ENCODE measurements at regions not wholly inside any gene's neighbourhood (a gene's known extent, or its start where the extent isn't known, plus 50 kb on each side); places are given as distances from the start of the nearest gene placed in this dataset.
A peak's percentile ranks its signal among the peaks of the same experiment; 100 is the strongest.

DNA sequence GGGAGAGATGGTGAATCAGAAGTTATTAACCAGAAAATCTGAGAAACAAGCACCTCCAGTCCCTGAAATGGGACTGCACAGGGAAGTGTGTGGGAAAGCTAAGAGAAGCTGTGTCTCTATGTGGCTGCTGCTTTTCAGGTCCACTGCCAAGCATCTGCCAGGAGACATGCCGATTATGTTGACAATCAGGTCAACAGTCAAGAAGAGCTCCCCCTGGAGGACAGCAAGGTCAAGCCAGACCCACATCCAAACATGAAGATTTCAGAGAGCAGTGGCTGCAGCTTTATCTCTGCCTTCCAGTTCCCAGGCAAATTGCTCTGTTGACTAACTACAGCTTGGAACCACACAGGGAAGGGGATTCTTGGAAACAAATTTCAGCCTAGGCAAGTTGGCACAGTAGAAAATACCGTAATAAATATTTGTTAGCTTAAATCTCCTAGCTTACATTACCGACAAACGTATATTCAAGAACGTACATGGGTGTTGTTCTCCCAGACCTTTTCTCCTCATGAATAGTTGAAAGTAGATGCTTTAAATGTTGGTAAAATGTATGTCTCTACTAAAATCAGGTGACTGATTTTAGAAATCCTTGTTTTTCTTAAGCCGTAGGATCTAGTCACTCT is 394.5 kb upstream of the RARB start:
- TF ChIP-seq, protein P1, sequence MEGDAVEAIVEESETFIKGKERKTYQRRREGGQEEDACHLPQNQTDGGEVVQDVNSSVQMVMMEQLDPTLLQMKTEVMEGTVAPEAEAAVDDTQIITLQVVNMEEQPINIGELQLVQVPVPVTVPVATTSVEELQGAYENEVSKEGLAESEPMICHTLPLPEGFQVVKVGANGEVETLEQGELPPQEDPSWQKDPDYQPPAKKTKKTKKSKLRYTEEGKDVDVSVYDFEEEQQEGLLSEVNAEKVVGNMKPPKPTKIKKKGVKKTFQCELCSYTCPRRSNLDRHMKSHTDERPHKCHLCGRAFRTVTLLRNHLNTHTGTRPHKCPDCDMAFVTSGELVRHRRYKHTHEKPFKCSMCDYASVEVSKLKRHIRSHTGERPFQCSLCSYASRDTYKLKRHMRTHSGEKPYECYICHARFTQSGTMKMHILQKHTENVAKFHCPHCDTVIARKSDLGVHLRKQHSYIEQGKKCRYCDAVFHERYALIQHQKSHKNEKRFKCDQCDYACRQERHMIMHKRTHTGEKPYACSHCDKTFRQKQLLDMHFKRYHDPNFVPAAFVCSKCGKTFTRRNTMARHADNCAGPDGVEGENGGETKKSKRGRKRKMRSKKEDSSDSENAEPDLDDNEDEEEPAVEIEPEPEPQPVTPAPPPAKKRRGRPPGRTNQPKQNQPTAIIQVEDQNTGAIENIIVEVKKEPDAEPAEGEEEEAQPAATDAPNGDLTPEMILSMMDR (IDR thresholded peaks at IDR 0.05; ENCODE audit: insufficient read depth, low read depth, low read length), result peak; percentile 38
- H3K36me3 ChIP-seq (ENCODE audit: control insufficient read depth, insufficient read depth, low read length), result no peaks in the 10 kb centered on the region
- H3K27me3 ChIP-seq (ENCODE audit: control insufficient read depth, insufficient read depth, low read length), result no peaks in the 10 kb centered on the region
- no peak for DNase-seq (ENCODE audit: low read depth)
- ChIA-PET CTCF (interaction anchor here (0.7 to 8.2 kb wide), 10 partner anchors 9 to 562 kb away, joined by 3 to 69 read pairs (median 4); no protein-coding TSS in a partner anchor), POLR2A (no interaction called here)
- H3K4me3 ChIP-seq (ENCODE audit: low read depth, low read length), result no peak overlapping the region

DNA sequence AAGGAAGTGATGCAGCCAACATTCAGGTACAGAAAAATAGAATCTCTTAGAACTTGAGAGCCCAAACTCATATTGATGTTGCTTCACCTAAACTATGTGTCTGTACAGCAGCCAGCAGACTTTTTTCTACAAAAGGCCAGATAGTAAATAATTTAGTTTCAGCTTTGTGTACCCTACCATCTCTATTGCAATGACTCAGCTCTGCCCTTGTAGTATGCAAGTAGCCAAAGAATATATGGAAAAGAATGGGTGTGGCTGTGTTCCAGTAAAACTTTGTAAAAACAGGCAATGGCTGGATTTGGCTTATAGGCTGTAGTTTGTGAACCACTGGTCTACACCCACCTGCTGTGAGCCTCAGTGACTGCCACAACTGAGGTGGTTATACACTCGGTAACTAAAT is 392.5 kb upstream of the RARB start:
- no peak for DNase-seq (ENCODE audit: low read depth)
- TF ChIP-seq, protein P1 (IDR thresholded peaks at IDR 0.05; ENCODE audit: insufficient read depth, low read depth, low read length), result no peak
- no peaks in the 10 kb centered on the region for H3K27me3 ChIP-seq (ENCODE audit: control insufficient read depth, insufficient read depth, low read length)
- ChIA-PET CTCF (interaction anchor here (8.2 kb wide), 1 partner anchor 12 kb away, joined by 69 read pairs; no protein-coding TSS in a partner anchor), POLR2A (interaction anchor here (0.6 kb wide), 1 partner anchor 559 kb away, joined by 3 read pairs; no protein-coding TSS in a partner anchor)
- H3K36me3 ChIP-seq (ENCODE audit: control insufficient read depth, insufficient read depth, low read length), result no peaks in the 10 kb centered on the region
- no peak overlapping the region for H3K4me3 ChIP-seq (ENCODE audit: low read depth, low read length)

DNA sequence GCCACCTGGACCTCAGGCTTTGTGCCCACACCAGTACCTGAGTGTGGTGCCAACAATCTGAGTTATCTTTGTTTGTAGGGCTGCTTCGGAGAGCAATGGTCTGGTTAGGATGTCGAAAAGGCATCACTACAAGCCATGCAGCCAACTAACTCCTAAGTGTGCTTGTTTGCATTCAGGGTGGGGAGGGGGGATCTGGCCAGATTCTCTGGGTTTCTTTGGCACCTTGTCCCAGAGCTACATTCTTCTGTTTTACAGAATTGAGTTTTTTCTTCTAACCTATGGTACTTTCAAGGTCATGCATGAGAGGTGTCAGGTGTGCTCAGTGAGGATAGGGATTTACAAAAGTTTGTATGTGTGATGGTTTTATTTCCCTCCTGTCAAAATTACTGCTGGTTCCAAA is 391.4 kb upstream of the RARB start:
- H3K36me3 ChIP-seq (ENCODE audit: control insufficient read depth, insufficient read depth, low read length), result no peaks in the 10 kb centered on the region
- POLR2A ChIA-PET, result interaction anchor here (0.6 kb wide), 3 partner anchors 9 to 35 kb away, joined by 3 to 7 read pairs (median 5); no protein-coding TSS in a partner anchor
- CTCF ChIA-PET, result interaction anchor here (0.9 to 8.2 kb wide), 5 partner anchors 14 to 552 kb away, joined by 3 to 69 read pairs (median 3); no protein-coding TSS in a partner anchor
- DNase-seq (ENCODE audit: low read depth), result no peak
- no peaks in the 10 kb centered on the region for H3K27me3 ChIP-seq (ENCODE audit: control insufficient read depth, insufficient read depth, low read length)
- TF ChIP-seq, protein P1 (IDR thresholded peaks at IDR 0.05; ENCODE audit: insufficient read depth, low read depth, low read length), result no peak
- no peak overlapping the region for H3K4me3 ChIP-seq (ENCODE audit: low read depth, low read length)

DNA sequence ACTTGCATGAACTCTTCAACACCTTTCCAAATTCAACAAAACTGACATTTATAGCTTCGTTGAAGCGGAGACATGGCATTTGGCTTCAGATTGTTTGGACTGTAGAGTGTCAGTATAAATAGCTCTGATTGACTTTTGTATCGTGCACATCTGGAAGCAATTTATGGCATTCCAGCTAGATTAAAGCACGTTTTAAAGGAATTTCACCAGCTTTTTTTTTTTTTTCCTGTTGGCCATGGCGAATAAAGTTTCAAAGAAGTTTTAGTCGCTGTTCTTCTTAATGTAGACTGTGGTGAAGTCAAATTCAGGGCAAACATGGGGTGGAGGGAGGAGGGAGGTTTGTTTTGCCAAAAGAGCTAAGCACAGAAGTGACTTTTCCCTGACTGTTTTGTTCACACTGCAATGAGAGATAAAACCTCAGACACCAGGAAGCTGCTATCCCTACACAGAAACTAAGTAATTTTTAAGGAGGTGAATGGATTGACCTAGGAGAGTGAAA is 391.0 kb upstream of the RARB start:
- DNase-seq (ENCODE audit: low read depth), result peak; percentile 85
- ChIA-PET POLR2A (interaction anchor here (0.6 to 0.7 kb wide), 4 partner anchors 9 to 437 kb away, joined by 3 to 12 read pairs (median 6); no protein-coding TSS in a partner anchor), CTCF (interaction anchor here (0.9 to 8.2 kb wide), 5 partner anchors 14 to 552 kb away, joined by 3 to 69 read pairs (median 3); no protein-coding TSS in a partner anchor)
- TF ChIP-seq, protein P1 (IDR thresholded peaks at IDR 0.05; ENCODE audit: insufficient read depth, low read depth, low read length), result no peak
- Histone ChIP-seq H3K4me3 (ENCODE audit: low read depth, low read length) (no peak overlapping the region), H3K27me3 (ENCODE audit: control insufficient read depth, insufficient read depth, low read length) (no peaks in the 10 kb centered on the region), H3K36me3 (ENCODE audit: control insufficient read depth, insufficient read depth, low read length) (no peaks in the 10 kb centered on the region)

DNA sequence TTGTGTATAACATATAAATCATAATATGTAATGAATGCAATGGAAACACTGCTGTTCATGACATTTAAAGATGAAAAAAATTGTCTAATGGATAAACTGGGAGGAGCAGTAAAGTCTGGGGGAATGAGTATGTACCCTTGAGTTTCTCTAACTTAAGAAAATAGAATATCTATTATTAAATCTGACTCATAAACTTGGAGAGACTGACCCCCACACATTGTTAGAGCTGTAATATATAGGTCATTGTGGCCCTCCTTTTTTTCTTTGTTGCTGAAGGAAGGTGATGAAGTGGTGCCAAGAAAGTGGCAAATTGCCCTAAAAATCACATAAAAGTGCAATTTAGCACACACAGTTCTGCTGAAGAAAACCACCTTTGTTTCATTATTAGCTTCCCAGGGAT is 389.8 kb upstream of the RARB start:
- TF ChIP-seq, protein P1 (IDR thresholded peaks at IDR 0.05; ENCODE audit: insufficient read depth, low read depth, low read length), result no peak
- Histone ChIP-seq H3K4me3 (ENCODE audit: low read depth, low read length) (no peak overlapping the region), H3K27me3 (ENCODE audit: control insufficient read depth, insufficient read depth, low read length) (no peaks in the 10 kb centered on the region), H3K36me3 (ENCODE audit: control insufficient read depth, insufficient read depth, low read length) (no peaks in the 10 kb centered on the region)
- DNase-seq (ENCODE audit: low read depth), result no peak
- ChIA-PET CTCF (interaction anchor here (1.3 kb wide), 1 partner anchor 555 kb away, joined by 4 read pairs; no protein-coding TSS in a partner anchor), POLR2A (no interaction called here)
